ENCODE measurements at regions not wholly inside any gene's neighbourhood (a gene's known extent, or its start where the extent isn't known, plus 50 kb on each side); places are given as distances from the start of the nearest gene placed in this dataset.

GRCh38 chrX:39752815-39753214 is 344.9 kb downstream of the BCOR start:
- Histone ChIP-seq H3K4me1 (ENCODE audit: control insufficient read depth, extremely low read depth, insufficient read depth, low read length) (peaks cover 22% of the 10 kb centered on the region), H3K36me3 (ENCODE audit: control insufficient read depth in 2 of 2, extremely low read depth in 1 of 2, insufficient read depth in 2 of 2, low read length in 2 of 2) (no peaks in the 10 kb centered on the region), H4K20me1 (ENCODE audit: control insufficient read depth, extremely low read depth, insufficient read depth, low read length) (no peaks in the 10 kb centered on the region), H3K9me3 (ENCODE audit: control insufficient read depth, low read depth, low read length) (no peaks in the 10 kb centered on the region), H3K9me1 (ENCODE audit: control insufficient read depth, extremely low read depth, insufficient read depth, low read length) (no peaks in the 10 kb centered on the region), H3K4me2 (ENCODE audit: control insufficient read depth, extremely low read depth, insufficient read depth, low read depth, low read length) (no peak overlapping the region), H3K9ac (ENCODE audit: control insufficient read depth, extremely low read depth, insufficient read depth, low read length) (no peak overlapping the region), H3K4me3 (ENCODE audit: control insufficient read depth in 2 of 3, extremely low read depth in 1 of 3, insufficient read depth in 2 of 3, low read depth in 1 of 3, low read length in 3 of 3) (no peak overlapping the region), H3K27ac (ENCODE audit: control insufficient read depth, insufficient read depth, low read length) (peak overlapping the region; percentile 18), H3K27me3 (ENCODE audit: control insufficient read depth, extremely low read depth, insufficient read depth, low read length) (no peaks in the 10 kb centered on the region), H3K79me2 (ENCODE audit: control insufficient read depth, insufficient read depth, low read length) (no peaks in the 10 kb centered on the region), H2AFZ (ENCODE audit: control insufficient read depth, low read length) (peak overlapping the region; percentile 13)
- TF ChIP-seq CTCF (optimal IDR thresholded peaks at IDR 0.05 in 1 of 3, IDR thresholded peaks at IDR 0.05 in 1 of 3, conservative IDR thresholded peaks at IDR 0.05 in 1 of 3; ENCODE audit: extremely low read depth in 1 of 3, insufficient read depth in 2 of 3, low read length in 3 of 3) = no peak
- no peak for TF ChIP-seq EZH2 (IDR thresholded peaks at IDR 0.05; ENCODE audit: low read length)
- FAIRE-seq = no peak
- DNase-seq (ENCODE audit: low read depth, low spot score) = no peak
- dilution Hi-C loops (cut with MboI; ENCODE audit: extremely low pct_ligation_motif_present, low sequenced_read_pairs) = no loop called here

GRCh38 chrX:39753293-39753996 is 344.3 kb downstream of the BCOR start:
- DNase-seq (ENCODE audit: low read depth, low spot score) = peak; percentile 50
- Histone ChIP-seq H3K4me3 (ENCODE audit: control insufficient read depth in 2 of 3, extremely low read depth in 1 of 3, insufficient read depth in 2 of 3, low read depth in 1 of 3, low read length in 3 of 3) (no peak overlapping the region), H3K4me1 (ENCODE audit: control insufficient read depth, extremely low read depth, insufficient read depth, low read length) (peaks cover 25% of the 10 kb centered on the region), H3K9ac (ENCODE audit: control insufficient read depth, extremely low read depth, insufficient read depth, low read length) (no peak overlapping the region), H2AFZ (ENCODE audit: control insufficient read depth, low read length) (no peak overlapping the region), H3K9me3 (ENCODE audit: control insufficient read depth, low read depth, low read length) (no peaks in the 10 kb centered on the region), H3K27ac (ENCODE audit: control insufficient read depth, insufficient read depth, low read length) (peak overlapping the region; percentile 18), H3K4me2 (ENCODE audit: control insufficient read depth, extremely low read depth, insufficient read depth, low read depth, low read length) (no peak overlapping the region), H4K20me1 (ENCODE audit: control insufficient read depth, extremely low read depth, insufficient read depth, low read length) (no peaks in the 10 kb centered on the region), H3K9me1 (ENCODE audit: control insufficient read depth, extremely low read depth, insufficient read depth, low read length) (no peaks in the 10 kb centered on the region), H3K79me2 (ENCODE audit: control insufficient read depth, insufficient read depth, low read length) (no peaks in the 10 kb centered on the region), H3K27me3 (ENCODE audit: control insufficient read depth, extremely low read depth, insufficient read depth, low read length) (no peaks in the 10 kb centered on the region), H3K36me3 (ENCODE audit: control insufficient read depth in 2 of 2, extremely low read depth in 1 of 2, insufficient read depth in 2 of 2, low read length in 2 of 2) (no peaks in the 10 kb centered on the region)
- no peak for TF ChIP-seq EZH2 (IDR thresholded peaks at IDR 0.05; ENCODE audit: low read length)
- no peak for TF ChIP-seq CTCF (optimal IDR thresholded peaks at IDR 0.05 in 1 of 3, IDR thresholded peaks at IDR 0.05 in 1 of 3, conservative IDR thresholded peaks at IDR 0.05 in 1 of 3; ENCODE audit: extremely low read depth in 1 of 3, insufficient read depth in 2 of 3, low read length in 3 of 3)
- no peak for FAIRE-seq
- dilution Hi-C loops (cut with MboI; ENCODE audit: extremely low pct_ligation_motif_present, low sequenced_read_pairs) = no loop called here

All from keratinocyte (primary cell).